Hepatocyte (in vitro differentiated cells): ENCODE measurements at regions not wholly inside any gene's neighbourhood (a gene's known extent, or its start where the extent isn't known, plus 50 kb on each side); places are given as distances from the start of the nearest gene placed in this dataset.

ENCODE experiments used
- DNase-seq: peaks from one replicate; pipeline ENCODE4 v3.0.0-alpha.2; 2016; ENCODE audit warnings: low spot score
- H2AFZ ChIP-seq: fragments of 200-600 bp; sonication (generic); 2 replicates; pipeline ENCODE4 v1.6.0; 2016; ENCODE audit warnings: antibody characterized with exemption, mild to moderate bottlenecking
- H3K27ac ChIP-seq: fragments of 200-600 bp; sonication (generic); 2 replicates; pipeline ENCODE4 v1.5.1; 2016; ENCODE audit warnings: mild to moderate bottlenecking
- H3K27me3 ChIP-seq: fragments of 200-600 bp; sonication (generic); 2 replicates; pipeline ENCODE4 v1.6.1; 2016
- H3K36me3 ChIP-seq: fragments of 200-600 bp; sonication (generic); replicated peaks from 2 replicates; pipeline ENCODE4 v1.5.1; 2016; ENCODE audit warnings: low read depth; ENCODE audit not compliant: insufficient read depth
- H3K4me1 ChIP-seq: fragments of 200-600 bp; sonication (generic); 2 replicates; pipeline ENCODE4 v1.5.1; 2016; ENCODE audit warnings: mild to moderate bottlenecking, moderate library complexity; ENCODE audit not compliant: insufficient read depth
- H3K4me2 ChIP-seq: fragments of 200-600 bp; sonication (generic); 2 replicates; pipeline ENCODE4 v1.6.0; 2016
- H3K4me3 ChIP-seq: fragments of 200-600 bp; sonication (generic); 2 replicates; pipeline ENCODE4 v1.5.1; 2016; ENCODE audit warnings: mild to moderate bottlenecking
- H3K79me2 ChIP-seq: fragments of 200-600 bp; sonication (generic); 2 replicates; pipeline ENCODE4 v1.6.0; 2017; ENCODE audit warnings: mild to moderate bottlenecking
- H3K9me2 ChIP-seq: fragments of 200-600 bp; sonication (generic); replicated peaks from 2 replicates; pipeline ENCODE4 v1.6.0; 2017; ENCODE audit warnings: mild to moderate bottlenecking; ENCODE audit not compliant: insufficient read depth
- H3K9me3 ChIP-seq: fragments of 200-600 bp; sonication (generic); 2 replicates; pipeline ENCODE4 v1.5.1; 2016; ENCODE audit warnings: low read depth, mild to moderate bottlenecking
- H4K20me1 ChIP-seq: fragments of 200-600 bp; sonication (generic); 2 replicates; pipeline ENCODE4 v1.6.0; 2016; ENCODE audit warnings: mild to moderate bottlenecking; ENCODE audit not compliant: insufficient read depth, poor library complexity, severe bottlenecking
- EZH2 ChIP-seq: fragments of 200-600 bp; sonication (generic); IDR thresholded peaks from 2 replicates; pipeline ENCODE4 v1.6.1; 2016; ENCODE audit warnings: antibody characterized with exemption, mild to moderate bottlenecking, borderline replicate concordance
- EZH2phosphoT487 ChIP-seq: fragments of 200-600 bp; sonication (generic); IDR thresholded peaks from one replicate; pipeline ENCODE4 v1.6.1; 2018; ENCODE audit warnings: antibody characterized with exemption, mild to moderate bottlenecking, low read depth, moderate library complexity; ENCODE audit not compliant: unreplicated experiment, severe bottlenecking
- WGBS: methylation state at CpG from one replicate; pipeline ENCODE4 v1.1.6; 2016; ENCODE audit warnings: low lambda C conversion rate; ENCODE audit errors: missing lambda C conversion rate; 5-methylcytosine and 5-hydroxymethylcytosine counted together
- TF ChIP-seq, protein P1 (sequence below): fragments of 200-600 bp; sonication (generic); IDR thresholded peaks from 2 replicates; pipeline ENCODE4 v1.5.1; 2016; ENCODE audit warnings: antibody characterized with exemption, mild to moderate bottlenecking; ENCODE audit not compliant: poor library complexity

DNA sequence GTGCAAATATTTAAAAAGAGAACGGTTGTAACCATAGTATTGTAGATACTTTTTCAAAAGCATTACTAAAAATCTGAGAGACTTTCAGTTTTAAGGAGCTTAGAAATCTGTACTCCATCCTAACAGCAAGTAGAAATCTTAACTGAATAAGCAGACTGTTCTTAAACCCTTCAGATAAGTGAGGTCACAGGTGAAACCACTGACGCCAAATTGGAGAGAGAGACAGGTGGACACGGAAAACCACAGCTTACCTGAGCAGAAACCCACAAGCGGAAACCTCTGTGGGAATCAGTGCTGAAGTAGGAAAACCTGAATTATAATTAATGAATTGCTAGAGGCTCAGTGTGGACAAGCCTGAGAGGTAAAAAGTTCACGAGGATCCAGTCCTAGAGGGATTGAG is 959.4 kb upstream of the CELF4 start:
- H3K79me2 ChIP-seq = no peaks in the 10 kb centered on the region
- no peak for DNase-seq
- no peaks in the 10 kb centered on the region for H3K4me1 ChIP-seq
- H3K4me2 ChIP-seq = no peak overlapping the region
- H3K27ac ChIP-seq = no peak overlapping the region
- no peak overlapping the region for H3K4me3 ChIP-seq
- H3K9me2 ChIP-seq = no peaks in the 10 kb centered on the region
- WGBS = 85% methylated on average over 5 of the region's 5 CpGs
- H3K27me3 ChIP-seq = no peaks in the 10 kb centered on the region
- no peaks in the 10 kb centered on the region for H3K9me3 ChIP-seq
- TF ChIP-seq EZH2phosphoT487 (no peak), EZH2 (no peak)
- TF ChIP-seq, protein P1, sequence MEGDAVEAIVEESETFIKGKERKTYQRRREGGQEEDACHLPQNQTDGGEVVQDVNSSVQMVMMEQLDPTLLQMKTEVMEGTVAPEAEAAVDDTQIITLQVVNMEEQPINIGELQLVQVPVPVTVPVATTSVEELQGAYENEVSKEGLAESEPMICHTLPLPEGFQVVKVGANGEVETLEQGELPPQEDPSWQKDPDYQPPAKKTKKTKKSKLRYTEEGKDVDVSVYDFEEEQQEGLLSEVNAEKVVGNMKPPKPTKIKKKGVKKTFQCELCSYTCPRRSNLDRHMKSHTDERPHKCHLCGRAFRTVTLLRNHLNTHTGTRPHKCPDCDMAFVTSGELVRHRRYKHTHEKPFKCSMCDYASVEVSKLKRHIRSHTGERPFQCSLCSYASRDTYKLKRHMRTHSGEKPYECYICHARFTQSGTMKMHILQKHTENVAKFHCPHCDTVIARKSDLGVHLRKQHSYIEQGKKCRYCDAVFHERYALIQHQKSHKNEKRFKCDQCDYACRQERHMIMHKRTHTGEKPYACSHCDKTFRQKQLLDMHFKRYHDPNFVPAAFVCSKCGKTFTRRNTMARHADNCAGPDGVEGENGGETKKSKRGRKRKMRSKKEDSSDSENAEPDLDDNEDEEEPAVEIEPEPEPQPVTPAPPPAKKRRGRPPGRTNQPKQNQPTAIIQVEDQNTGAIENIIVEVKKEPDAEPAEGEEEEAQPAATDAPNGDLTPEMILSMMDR = no peak
- H2AFZ ChIP-seq = no peak overlapping the region
- H4K20me1 ChIP-seq = no peaks in the 10 kb centered on the region
- H3K36me3 ChIP-seq = no peaks in the 10 kb centered on the region

DNA sequence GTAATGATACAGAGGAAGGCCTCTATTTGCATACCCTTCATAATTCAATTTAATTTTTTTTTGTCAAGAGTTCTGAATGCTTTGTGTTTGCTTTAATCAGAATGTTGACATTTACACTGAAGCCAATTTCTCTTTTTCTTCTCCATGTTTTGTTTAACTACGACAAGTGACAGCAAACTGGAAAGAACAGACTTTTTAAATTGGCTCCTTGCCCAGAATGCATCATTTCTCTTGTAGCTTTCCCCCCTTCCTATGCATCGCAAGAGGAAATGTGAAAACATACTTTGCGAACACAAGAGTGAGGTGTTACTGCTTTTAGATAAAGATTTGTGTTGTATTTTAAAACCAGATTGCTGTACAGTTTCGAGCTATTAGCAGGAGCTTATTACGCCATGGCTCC is 955.2 kb upstream of the CELF4 start:
- peak overlapping the region; percentile 21 for H3K4me2 ChIP-seq
- H3K27ac ChIP-seq = no peak overlapping the region
- H4K20me1 ChIP-seq = no peaks in the 10 kb centered on the region
- TF ChIP-seq, protein P1 = no peak
- no peak for TF ChIP-seq EZH2phosphoT487
- no peak for TF ChIP-seq EZH2
- H3K4me3 ChIP-seq = no peak overlapping the region
- no peaks in the 10 kb centered on the region for H3K36me3 ChIP-seq
- no peaks in the 10 kb centered on the region for H3K27me3 ChIP-seq
- H3K4me1 ChIP-seq = no peaks in the 10 kb centered on the region
- no peak for DNase-seq
- WGBS = 64% methylated on average over 5 of the region's 5 CpGs
- no peaks in the 10 kb centered on the region for H3K9me2 ChIP-seq
- no peaks in the 10 kb centered on the region for H3K9me3 ChIP-seq
- no peak overlapping the region for H2AFZ ChIP-seq
- no peaks in the 10 kb centered on the region for H3K79me2 ChIP-seq

DNA sequence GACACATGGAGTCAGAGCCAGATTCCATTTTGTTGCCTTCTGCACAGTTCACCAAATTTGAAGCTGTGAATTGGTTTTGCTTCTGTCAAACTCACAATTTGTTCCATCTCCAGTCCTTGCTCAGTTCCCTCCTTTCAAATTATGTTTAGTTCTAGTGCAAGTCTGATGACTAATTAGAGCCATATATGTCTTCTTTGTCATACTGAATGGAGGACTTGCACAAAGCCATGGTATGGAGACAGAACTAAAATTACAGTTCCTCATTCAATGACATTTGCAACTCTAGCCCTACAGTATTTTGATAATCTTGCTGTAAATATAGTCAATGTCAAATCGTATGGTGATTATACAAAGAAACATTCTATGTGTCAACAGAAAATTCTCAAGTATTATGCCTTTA is 936.9 kb upstream of the CELF4 start:
- Histone ChIP-seq H3K79me2 (no peaks in the 10 kb centered on the region), H3K4me2 (no peak overlapping the region), H3K4me3 (no peak overlapping the region), H4K20me1 (no peaks in the 10 kb centered on the region), H3K9me3 (no peaks in the 10 kb centered on the region), H3K36me3 (no peaks in the 10 kb centered on the region), H3K4me1 (no peaks in the 10 kb centered on the region), H3K27ac (no peak overlapping the region), H3K9me2 (no peaks in the 10 kb centered on the region), H3K27me3 (no peaks in the 10 kb centered on the region), H2AFZ (no peak overlapping the region)
- WGBS = 85% methylated on average over 1 of the region's 1 CpG
- no peak for DNase-seq
- TF ChIP-seq, protein P1 = no peak
- no peak for TF ChIP-seq EZH2
- no peak for TF ChIP-seq EZH2phosphoT487

DNA sequence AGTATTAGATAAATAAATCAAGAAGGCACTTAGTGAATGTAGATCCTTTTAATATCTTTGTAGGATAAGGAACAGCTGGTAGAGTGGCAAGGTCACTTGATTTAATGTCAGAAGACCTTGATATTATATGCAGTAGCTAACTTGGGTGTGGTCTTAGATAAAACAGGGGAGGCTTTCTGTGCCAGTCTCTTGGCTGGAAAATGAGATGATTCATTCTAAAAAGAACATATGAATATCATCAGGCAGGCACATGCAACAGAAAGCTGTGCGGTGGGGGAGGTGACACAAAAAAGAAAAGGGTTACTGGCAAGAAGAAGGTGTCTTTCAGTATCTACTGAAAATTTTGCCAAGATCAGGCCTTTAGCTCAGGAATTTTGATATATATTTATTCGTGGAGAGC is 931.7 kb upstream of the CELF4 start:
- no peaks in the 10 kb centered on the region for H3K79me2 ChIP-seq
- no peaks in the 10 kb centered on the region for H3K9me3 ChIP-seq
- no peak overlapping the region for H3K27ac ChIP-seq
- no peaks in the 10 kb centered on the region for H3K9me2 ChIP-seq
- no peak overlapping the region for H3K4me2 ChIP-seq
- H3K4me3 ChIP-seq = no peak overlapping the region
- H3K4me1 ChIP-seq = no peaks in the 10 kb centered on the region
- no peaks in the 10 kb centered on the region for H3K36me3 ChIP-seq
- no peaks in the 10 kb centered on the region for H3K27me3 ChIP-seq
- H4K20me1 ChIP-seq = no peaks in the 10 kb centered on the region
- DNase-seq = no peak
- WGBS = 86% methylated on average over 2 of the region's 2 CpGs
- no peak for TF ChIP-seq EZH2
- TF ChIP-seq EZH2phosphoT487 = no peak
- no peak overlapping the region for H2AFZ ChIP-seq
